ENCODE measurements at regions not wholly inside any gene's neighbourhood (a gene's known extent, or its start where the extent isn't known, plus 50 kb on each side); places are given as distances from the start of the nearest gene placed in this dataset.

- TF ChIP-seq CTCF (IDR thresholded peaks at IDR 0.05), result no peak
- TF ChIP-seq POLR2A (IDR thresholded peaks at IDR 0.05), result no peak
- Histone ChIP-seq H3K4me1 (peaks cover 0 to 65% (median 31%) of the 10 kb centered on the region in 12 donors), H3K9me3 (peaks cover 0 to 7% (median 2%) of the 10 kb centered on the region in 12 donors), H3K4me3 (no peak overlapping the region), H3K27ac (peak overlapping the region in 8 of 12 donors; percentile 54 to 87 (median 70)), H3K36me3 (no peaks in the 10 kb centered on the region), H3K27me3 (no peaks in the 10 kb centered on the region)
- DNase-seq, result peak; percentile 69 to 92 (median 76)
- peak; percentile 91 to 96 (median 94) for ATAC-seq
- intact Hi-C loops (cut with DNase I), result loop anchor here in 8 of 10 donors (5.0 to 10.0 kb wide), 10 partner anchors 81 to 432 kb away; partner anchors contain the start of genes IRX3 (in 6 of the 8) and IRX5 (in 3 of the 8)
- WGBS, 4 donors, result 41 to 56% (median 47%) methylated on average over 9 of the region's 9 CpGs
Measured at GRCh38 chr16:54503011-54503855, 216.6 kb upstream of the IRX3 start.

- H3K27me3 ChIP-seq, result no peaks in the 10 kb centered on the region
- DNase-seq (no peak), ATAC-seq (no peak)
- no peaks in the 10 kb centered on the region for H3K36me3 ChIP-seq
- WGBS, 4 donors, result 71 to 90% (median 76%) methylated on average over 1 of the region's 1 CpG
- TF ChIP-seq CTCF (IDR thresholded peaks at IDR 0.05) (no peak), POLR2A (IDR thresholded peaks at IDR 0.05) (no peak)
- H3K27ac ChIP-seq, result peak overlapping the region in 3 of 12 donors; percentile 78 to 87 (median 80)
- H3K9me3 ChIP-seq, result peaks cover 0 to 14% (median 5%) of the 10 kb centered on the region in 12 donors
- intact Hi-C loops (cut with DNase I), result loop anchor here in 8 of 10 donors (5.0 to 10.0 kb wide), 10 partner anchors 79 to 433 kb away; partner anchors contain the start of genes IRX3 (in 6 of the 8) and IRX5 (in 3 of the 8)
- H3K4me3 ChIP-seq, result no peak overlapping the region
- peaks cover 0 to 59% (median 28%) of the 10 kb centered on the region in 12 donors for H3K4me1 ChIP-seq
Measured at GRCh38 chr16:54501797-54502196, 215.2 kb upstream of the IRX3 start.

- Histone ChIP-seq H3K9me3 (peaks cover 0 to 13% (median 5%) of the 10 kb centered on the region in 12 donors), H3K36me3 (no peaks in the 10 kb centered on the region), H3K4me1 (peaks cover 4 to 21% (median 10%) of the 10 kb centered on the region in 12 donors), H3K27me3 (no peaks in the 10 kb centered on the region), H3K27ac (no peak overlapping the region), H3K4me3 (no peak overlapping the region)
- TF ChIP-seq CTCF (IDR thresholded peaks at IDR 0.05) (no peak), POLR2A (IDR thresholded peaks at IDR 0.05) (no peak)
- WGBS, 4 donors, result 87 to 95% (median 92%) methylated on average over 3 of the region's 3 CpGs
- ATAC-seq (no peak), DNase-seq (no peak)
- intact Hi-C loops (cut with DNase I), result no loop called here
Measured at GRCh38 chr16:54493594-54493993, 207.0 kb upstream of the IRX3 start.

- H3K9me3 ChIP-seq, result peaks cover 0 to 7% (median 2%) of the 10 kb centered on the region in 12 donors
- H3K4me3 ChIP-seq, result no peak overlapping the region
- intact Hi-C loops (cut with DNase I), result no loop called here
- no peak for DNase-seq
- TF ChIP-seq CTCF (IDR thresholded peaks at IDR 0.05) (no peak), POLR2A (IDR thresholded peaks at IDR 0.05) (no peak)
- 83 to 96% (median 90%) methylated on average over 2 of the region's 2 CpGs for WGBS, 4 donors
- H3K27ac ChIP-seq, result no peak overlapping the region
- peaks cover 5 to 24% (median 12%) of the 10 kb centered on the region in 12 donors for H3K4me1 ChIP-seq
- no peaks in the 10 kb centered on the region for H3K36me3 ChIP-seq
- no peak for ATAC-seq
- no peaks in the 10 kb centered on the region for H3K27me3 ChIP-seq
Measured at GRCh38 chr16:54493061-54493460, 206.5 kb upstream of the IRX3 start.
